GM12864 (cell line): ENCODE measurements at regions not wholly inside any gene's neighbourhood (a gene's known extent, or its start where the extent isn't known, plus 50 kb on each side); places are given as distances from the start of the nearest gene placed in this dataset.
A peak's percentile ranks its signal among the peaks of the same experiment; 100 is the strongest.

ENCODE experiments used
- DNase-seq: peaks from one replicate; pipeline ENCODE4 v3.0.0-alpha.2; 2011; ENCODE audit warnings: low read depth
- H3K4me3 ChIP-seq: 2 replicates; pipeline ENCODE4 v1.5.1; 2011; ENCODE audit warnings: mild to moderate bottlenecking, low read depth, low read length, control low read depth
- CTCF ChIP-seq: IDR thresholded peaks from 2 replicates; pipeline ENCODE4 v1.5.1; 2011; ENCODE audit warnings: low read depth, mild to moderate bottlenecking, moderate library complexity, low read length, control low read depth, inconsistent platforms; ENCODE audit errors: missing control alignments

GRCh38 chr6:113487489-113488058 lies 369.6 kb upstream of the MARCKS start:
- no peak for DNase-seq
- H3K4me3 ChIP-seq = no peak overlapping the region
- no peak for TF ChIP-seq CTCF

- no peak for DNase-seq
- no peak for TF ChIP-seq CTCF
- H3K4me3 ChIP-seq = no peak overlapping the region
Measured at GRCh38 chr6:113488061-113488460, 369.1 kb upstream of the MARCKS start.

GRCh38 chr6:113488812-113489685 lies 368.1 kb upstream of the MARCKS start:
- no peak overlapping the region for H3K4me3 ChIP-seq
- DNase-seq = no peak
- TF ChIP-seq CTCF = peak; percentile 36

- no peak overlapping the region for H3K4me3 ChIP-seq
- no peak for TF ChIP-seq CTCF
- no peak for DNase-seq
Measured at GRCh38 chr6:113489952-113490746, 367.0 kb upstream of the MARCKS start.

- H3K4me3 ChIP-seq = no peak overlapping the region
- TF ChIP-seq CTCF = no peak
- DNase-seq = no peak
Measured at GRCh38 chr6:113491376-113491775, 365.8 kb upstream of the MARCKS start.

- no peak for TF ChIP-seq CTCF
- H3K4me3 ChIP-seq = no peak overlapping the region
Measured at GRCh38 chr6:113493991-113494390, 363.2 kb upstream of the MARCKS start.

More at GRCh38 chr6:113493991-113494390, 363.2 kb upstream of the MARCKS start:
- no peak for DNase-seq
